WTC11 (cell line): ENCODE measurements at regions not wholly inside any gene's neighbourhood (a gene's known extent, or its start where the extent isn't known, plus 50 kb on each side); places are given as distances from the start of the nearest gene placed in this dataset.

Source experiments
- ATAC-seq: fragments of 200-7000 bp; cut with Tn5 transposase; 2 replicates; pipeline ENCODE4 v1.10.0; 2021; ENCODE audit warnings: mild to moderate bottlenecking, moderate library complexity
- CTCF ChIA-PET: fragments of 300-600 bp; sonication (Branson Sonifier 250); formaldehyde crosslinking; loops from one replicate; lab custom pipeline; 2021; ENCODE audit warnings: antibody characterized with exemption; lab: Charles Lee
- POLR2A ChIA-PET: fragments of 350-600 bp; sonication (Branson Sonifier 250); formaldehyde crosslinking; loops from one replicate; lab custom pipeline; 2021; ENCODE audit warnings: antibody characterized with exemption; lab: Charles Lee
- DNase-seq: peaks from one replicate; pipeline ENCODE4 v3.0.0; 2021; ENCODE audit warnings: low spot score
- H3K27ac Mint-ChIP-seq: 2 replicates; pipeline ENCODE4 v1.8.0; 2021; ENCODE audit warnings: mixed read lengths
- H3K27me3 Mint-ChIP-seq: 2 replicates; pipeline ENCODE4 v1.8.0; 2021; ENCODE audit warnings: low read depth, mild to moderate bottlenecking, moderate library complexity, mixed read lengths
- H3K36me3 Mint-ChIP-seq: 2 replicates; pipeline ENCODE4 v1.8.0; 2021; ENCODE audit warnings: mixed read lengths
- H3K4me1 Mint-ChIP-seq: 2 replicates; pipeline ENCODE4 v1.8.0; 2022; ENCODE audit warnings: mixed read lengths
- H3K4me3 Mint-ChIP-seq: 2 replicates; pipeline ENCODE4 v1.8.0; 2021; ENCODE audit warnings: mild to moderate bottlenecking, moderate library complexity, mixed read lengths
- H3K9me3 Mint-ChIP-seq: 2 replicates; pipeline ENCODE4 v1.8.0; 2021; ENCODE audit warnings: mixed read lengths
- ATF1 ChIP-seq: sonication (generic); formaldehyde crosslinking; IDR thresholded peaks from 2 replicates; pipeline ENCODE4 v1.8.1; 2023; ENCODE audit warnings: mild to moderate bottlenecking, moderate library complexity, missing genetic modification reagents
- EMX1 ChIP-seq: fragments of 250-450 bp; sonication (Bioruptor Pico); IDR thresholded peaks from 2 replicates; pipeline ENCODE4 v1.8.0; 2021; ENCODE audit warnings: mild to moderate bottlenecking
- MXD4 ChIP-seq: fragments of 250-450 bp; sonication (Bioruptor Pico); IDR thresholded peaks from 2 replicates; pipeline ENCODE4 v1.8.0; 2021; ENCODE audit warnings: mild to moderate bottlenecking, moderate library complexity, borderline replicate concordance
- NR1H2 ChIP-seq: sonication (generic); formaldehyde crosslinking; IDR thresholded peaks from 2 replicates; pipeline ENCODE4 v1.9.0; 2021; ENCODE audit warnings: mild to moderate bottlenecking, moderate library complexity, missing genetic modification reagents
- SP1 ChIP-seq: sonication (generic); formaldehyde crosslinking; conservative IDR thresholded peaks from 2 replicates; pipeline ENCODE4 v1.8.1; 2022; ENCODE audit warnings: missing genetic modification reagents
- ZBTB21 ChIP-seq: sonication (generic); formaldehyde crosslinking; IDR thresholded peaks from 2 replicates; pipeline ENCODE4 v1.8.1; 2023; ENCODE audit warnings: mild to moderate bottlenecking, missing genetic modification reagents, borderline replicate concordance
- ZNF416 ChIP-seq: fragments of 250-450 bp; sonication (Bioruptor Pico); IDR thresholded peaks from 2 replicates; pipeline ENCODE4 v1.9.0; 2021; ENCODE audit warnings: mild to moderate bottlenecking, inconsistent platforms
- ZNF671 ChIP-seq: fragments of 250-450 bp; sonication (Bioruptor Pico); IDR thresholded peaks from 2 replicates; pipeline ENCODE4 v1.8.0; 2021; ENCODE audit warnings: mild to moderate bottlenecking
- TF ChIP-seq, protein P1 (sequence below): fragments of 250-450 bp; sonication (Bioruptor Pico); IDR thresholded peaks from 2 replicates; pipeline ENCODE4 v1.9.0; 2021; ENCODE audit warnings: mild to moderate bottlenecking
- TF ChIP-seq, protein P2 (sequence below): fragments of 250-450 bp; sonication (Bioruptor Pico); conservative IDR thresholded peaks from 2 replicates; pipeline ENCODE4 v1.9.0; 2021; ENCODE audit warnings: mild to moderate bottlenecking
- TF ChIP-seq, protein P3 (sequence below): sonication (generic); formaldehyde crosslinking; IDR thresholded peaks from 2 replicates; pipeline ENCODE4 v1.8.1; 2023; ENCODE audit warnings: mild to moderate bottlenecking, missing genetic modification reagents, moderate library complexity
- TF ChIP-seq, protein P4 (sequence below): sonication (generic); formaldehyde crosslinking; IDR thresholded peaks from 2 replicates; pipeline ENCODE4 v1.8.1; 2022; ENCODE audit warnings: mild to moderate bottlenecking, moderate library complexity, missing genetic modification reagents
- TF ChIP-seq, protein P5 (sequence below): fragments of 250-450 bp; sonication (Bioruptor Pico); IDR thresholded peaks from 2 replicates; pipeline ENCODE4 v1.9.0; 2021; ENCODE audit warnings: mild to moderate bottlenecking
- TF ChIP-seq, protein P6 (sequence below): sonication (generic); formaldehyde crosslinking; IDR thresholded peaks from 2 replicates; pipeline ENCODE4 v1.8.1; 2023; ENCODE audit warnings: mild to moderate bottlenecking, missing genetic modification reagents
- TF ChIP-seq, protein P7 (sequence below): fragments of 250-450 bp; sonication (Bioruptor Pico); IDR thresholded peaks from 2 replicates; pipeline ENCODE4 v1.8.0; 2021; ENCODE audit warnings: mild to moderate bottlenecking
- TF ChIP-seq, protein P8 (sequence below): sonication (generic); formaldehyde crosslinking; IDR thresholded peaks from 2 replicates; pipeline ENCODE4 v1.8.0; 2022; ENCODE audit warnings: mild to moderate bottlenecking, missing genetic modification reagents
- TF ChIP-seq, protein P9 (sequence below): fragments of 250-450 bp; sonication (Bioruptor Pico); IDR thresholded peaks from 2 replicates; pipeline ENCODE4 v1.9.0; 2021; ENCODE audit warnings: moderate library complexity, mild to moderate bottlenecking, inconsistent platforms, borderline replicate concordance
- TF ChIP-seq, protein P10 (sequence below): sonication (generic); formaldehyde crosslinking; IDR thresholded peaks from 2 replicates; pipeline ENCODE4 v1.8.1; 2022; ENCODE audit warnings: low read depth, missing genetic modification reagents, borderline replicate concordance

DNA sequence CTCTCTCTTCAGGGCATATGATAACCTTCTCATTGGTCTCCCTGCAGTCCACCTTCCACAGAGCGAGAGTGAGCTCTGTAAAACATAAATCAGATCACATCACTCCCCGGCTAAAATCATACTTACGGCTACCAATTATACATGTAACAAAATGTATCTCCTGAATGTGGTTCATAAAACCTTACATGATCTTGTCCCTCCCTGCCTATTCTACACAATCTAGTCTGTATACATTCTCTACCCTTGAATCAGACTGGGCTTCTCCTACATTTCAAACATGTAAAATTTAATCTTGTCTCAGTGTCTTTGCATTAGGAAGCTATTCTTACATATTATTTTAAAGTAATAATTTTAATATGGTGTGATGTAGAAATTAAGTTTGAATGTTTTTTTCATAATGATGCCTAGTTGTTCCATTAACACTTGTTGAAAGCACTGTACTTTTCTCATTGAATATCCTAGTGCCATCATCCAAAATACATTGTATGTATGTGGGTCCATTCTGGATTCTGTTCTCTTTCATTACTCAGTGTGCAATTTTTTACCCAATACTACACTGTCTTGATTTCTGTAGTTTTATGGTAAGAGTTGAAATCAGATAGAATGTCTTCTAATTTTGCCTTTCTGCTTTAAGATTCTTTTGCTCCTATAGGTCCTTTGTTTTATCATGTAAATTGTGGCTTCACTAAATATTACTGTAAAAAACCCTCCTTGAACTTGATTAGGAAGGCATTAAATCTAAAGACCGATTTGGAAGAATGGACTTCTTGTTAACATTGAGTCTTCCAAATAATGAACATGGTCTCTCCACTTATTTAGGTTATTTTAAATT is 403.3 kb upstream of the EPHA7 start (continued):
- TF ChIP-seq, protein P1, sequence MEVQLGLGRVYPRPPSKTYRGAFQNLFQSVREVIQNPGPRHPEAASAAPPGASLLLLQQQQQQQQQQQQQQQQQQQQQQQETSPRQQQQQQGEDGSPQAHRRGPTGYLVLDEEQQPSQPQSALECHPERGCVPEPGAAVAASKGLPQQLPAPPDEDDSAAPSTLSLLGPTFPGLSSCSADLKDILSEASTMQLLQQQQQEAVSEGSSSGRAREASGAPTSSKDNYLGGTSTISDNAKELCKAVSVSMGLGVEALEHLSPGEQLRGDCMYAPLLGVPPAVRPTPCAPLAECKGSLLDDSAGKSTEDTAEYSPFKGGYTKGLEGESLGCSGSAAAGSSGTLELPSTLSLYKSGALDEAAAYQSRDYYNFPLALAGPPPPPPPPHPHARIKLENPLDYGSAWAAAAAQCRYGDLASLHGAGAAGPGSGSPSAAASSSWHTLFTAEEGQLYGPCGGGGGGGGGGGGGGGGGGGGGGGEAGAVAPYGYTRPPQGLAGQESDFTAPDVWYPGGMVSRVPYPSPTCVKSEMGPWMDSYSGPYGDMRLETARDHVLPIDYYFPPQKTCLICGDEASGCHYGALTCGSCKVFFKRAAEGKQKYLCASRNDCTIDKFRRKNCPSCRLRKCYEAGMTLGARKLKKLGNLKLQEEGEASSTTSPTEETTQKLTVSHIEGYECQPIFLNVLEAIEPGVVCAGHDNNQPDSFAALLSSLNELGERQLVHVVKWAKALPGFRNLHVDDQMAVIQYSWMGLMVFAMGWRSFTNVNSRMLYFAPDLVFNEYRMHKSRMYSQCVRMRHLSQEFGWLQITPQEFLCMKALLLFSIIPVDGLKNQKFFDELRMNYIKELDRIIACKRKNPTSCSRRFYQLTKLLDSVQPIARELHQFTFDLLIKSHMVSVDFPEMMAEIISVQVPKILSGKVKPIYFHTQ: 0 out of 2 replicates have a peak, but pooled peaks have one; percentile 3
- TF ChIP-seq, protein P2, sequence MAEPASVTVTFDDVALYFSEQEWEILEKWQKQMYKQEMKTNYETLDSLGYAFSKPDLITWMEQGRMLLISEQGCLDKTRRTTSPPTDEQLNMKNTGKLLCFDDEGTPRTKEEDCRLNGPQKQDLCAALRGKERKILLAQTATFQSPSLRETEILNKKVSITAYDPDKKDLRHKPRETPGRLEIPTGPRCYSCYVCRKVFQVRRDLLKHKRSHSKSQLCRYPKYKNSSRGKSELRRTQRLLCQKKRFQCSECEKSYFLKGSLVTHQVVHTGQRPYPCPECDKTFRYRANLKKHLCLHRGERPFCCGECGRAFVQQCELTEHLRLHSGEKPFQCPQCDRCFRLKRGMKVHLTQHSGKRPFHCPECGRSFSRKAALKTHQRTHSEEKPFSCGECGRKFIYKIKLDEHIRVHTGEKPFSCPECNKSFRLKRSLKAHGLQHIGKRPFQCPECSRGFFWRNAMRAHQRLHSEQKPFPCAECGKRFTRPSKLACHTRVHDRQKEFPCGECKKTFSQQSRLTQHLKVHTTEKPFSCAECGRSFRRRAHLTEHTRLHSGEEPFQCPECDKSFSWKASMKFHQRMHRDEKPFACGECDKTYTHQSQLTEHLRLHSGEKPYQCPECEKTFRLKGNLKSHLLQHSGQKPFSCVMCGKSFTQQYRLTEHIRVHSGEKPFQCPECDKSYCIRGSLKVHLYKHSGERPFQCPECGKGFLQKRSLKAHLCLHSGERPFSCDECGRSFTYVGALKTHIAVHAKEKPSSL (CRISPR knock-in tag): peak; percentile 38
- TF ChIP-seq, protein P3, sequence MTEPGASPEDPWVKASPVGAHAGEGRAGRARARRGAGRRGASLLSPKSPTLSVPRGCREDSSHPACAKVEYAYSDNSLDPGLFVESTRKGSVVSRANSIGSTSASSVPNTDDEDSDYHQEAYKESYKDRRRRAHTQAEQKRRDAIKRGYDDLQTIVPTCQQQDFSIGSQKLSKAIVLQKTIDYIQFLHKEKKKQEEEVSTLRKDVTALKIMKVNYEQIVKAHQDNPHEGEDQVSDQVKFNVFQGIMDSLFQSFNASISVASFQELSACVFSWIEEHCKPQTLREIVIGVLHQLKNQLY: no peak
- TF ChIP-seq, protein P4, sequence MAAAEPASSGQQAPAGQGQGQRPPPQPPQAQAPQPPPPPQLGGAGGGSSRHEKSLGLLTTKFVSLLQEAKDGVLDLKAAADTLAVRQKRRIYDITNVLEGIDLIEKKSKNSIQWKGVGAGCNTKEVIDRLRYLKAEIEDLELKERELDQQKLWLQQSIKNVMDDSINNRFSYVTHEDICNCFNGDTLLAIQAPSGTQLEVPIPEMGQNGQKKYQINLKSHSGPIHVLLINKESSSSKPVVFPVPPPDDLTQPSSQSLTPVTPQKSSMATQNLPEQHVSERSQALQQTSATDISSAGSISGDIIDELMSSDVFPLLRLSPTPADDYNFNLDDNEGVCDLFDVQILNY (CRISPR knock-in tag): no peak

DNA sequence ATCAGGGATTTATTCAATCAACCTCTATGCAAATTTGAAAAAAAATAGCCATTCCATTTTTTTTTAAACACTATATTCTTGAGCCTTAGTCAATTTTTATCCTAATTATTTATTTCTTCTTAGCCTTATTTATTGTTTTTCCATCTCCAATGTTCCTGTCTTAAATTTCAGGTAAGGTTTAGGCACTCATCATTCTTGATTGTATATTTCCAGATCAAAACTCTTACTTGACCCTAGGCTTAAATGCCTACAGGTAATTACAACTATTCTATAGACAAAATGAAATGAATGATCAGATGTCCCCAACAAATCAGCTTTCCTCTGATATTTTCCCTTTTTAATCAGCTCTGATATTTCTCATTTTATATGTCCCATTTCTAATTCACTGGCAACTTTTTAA is 402.6 kb upstream of the EPHA7 start:
- H3K36me3 Mint-ChIP-seq: peaks cover 22% of the 10 kb centered on the region
- ChIA-PET CTCF (interaction anchor here (1.0 kb wide), 1 partner anchor 101 kb away, joined by 5 read pairs; no protein-coding TSS in a partner anchor), POLR2A (no interaction called here)
- peaks cover 41% of the 10 kb centered on the region for H3K4me1 Mint-ChIP-seq
- H3K27ac Mint-ChIP-seq: no peak overlapping the region
- no peak overlapping the region for H3K4me3 Mint-ChIP-seq
- no peaks in the 10 kb centered on the region for H3K9me3 Mint-ChIP-seq
- ATAC-seq (no peak), DNase-seq (no peak)
- H3K27me3 Mint-ChIP-seq: peaks cover 4% of the 10 kb centered on the region; the same call in 1 of the 2 replicates
- TF ChIP-seq, protein P5, sequence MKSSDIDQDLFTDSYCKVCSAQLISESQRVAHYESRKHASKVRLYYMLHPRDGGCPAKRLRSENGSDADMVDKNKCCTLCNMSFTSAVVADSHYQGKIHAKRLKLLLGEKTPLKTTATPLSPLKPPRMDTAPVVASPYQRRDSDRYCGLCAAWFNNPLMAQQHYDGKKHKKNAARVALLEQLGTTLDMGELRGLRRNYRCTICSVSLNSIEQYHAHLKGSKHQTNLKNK: peak; percentile 80; the same call in 1 of the 2 replicates
- TF ChIP-seq, protein P6, sequence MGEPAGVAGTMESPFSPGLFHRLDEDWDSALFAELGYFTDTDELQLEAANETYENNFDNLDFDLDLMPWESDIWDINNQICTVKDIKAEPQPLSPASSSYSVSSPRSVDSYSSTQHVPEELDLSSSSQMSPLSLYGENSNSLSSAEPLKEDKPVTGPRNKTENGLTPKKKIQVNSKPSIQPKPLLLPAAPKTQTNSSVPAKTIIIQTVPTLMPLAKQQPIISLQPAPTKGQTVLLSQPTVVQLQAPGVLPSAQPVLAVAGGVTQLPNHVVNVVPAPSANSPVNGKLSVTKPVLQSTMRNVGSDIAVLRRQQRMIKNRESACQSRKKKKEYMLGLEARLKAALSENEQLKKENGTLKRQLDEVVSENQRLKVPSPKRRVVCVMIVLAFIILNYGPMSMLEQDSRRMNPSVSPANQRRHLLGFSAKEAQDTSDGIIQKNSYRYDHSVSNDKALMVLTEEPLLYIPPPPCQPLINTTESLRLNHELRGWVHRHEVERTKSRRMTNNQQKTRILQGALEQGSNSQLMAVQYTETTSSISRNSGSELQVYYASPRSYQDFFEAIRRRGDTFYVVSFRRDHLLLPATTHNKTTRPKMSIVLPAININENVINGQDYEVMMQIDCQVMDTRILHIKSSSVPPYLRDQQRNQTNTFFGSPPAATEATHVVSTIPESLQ: no peak
- TF ChIP-seq EMX1 (peak; percentile 79; the same call in 1 of the 2 replicates), ZNF416 (CRISPR knock-in tag) (peak; percentile 56; the same call in 1 of the 2 replicates), NR1H2 (no peak), ZNF671 (peak; percentile 60; the same call in 1 of the 2 replicates), ZBTB21 (no peak), SP1 (no peak), ATF1 (CRISPR knock-in tag) (no peak), MXD4 (CRISPR knock-in tag) (no peak)
- TF ChIP-seq, protein P7, sequence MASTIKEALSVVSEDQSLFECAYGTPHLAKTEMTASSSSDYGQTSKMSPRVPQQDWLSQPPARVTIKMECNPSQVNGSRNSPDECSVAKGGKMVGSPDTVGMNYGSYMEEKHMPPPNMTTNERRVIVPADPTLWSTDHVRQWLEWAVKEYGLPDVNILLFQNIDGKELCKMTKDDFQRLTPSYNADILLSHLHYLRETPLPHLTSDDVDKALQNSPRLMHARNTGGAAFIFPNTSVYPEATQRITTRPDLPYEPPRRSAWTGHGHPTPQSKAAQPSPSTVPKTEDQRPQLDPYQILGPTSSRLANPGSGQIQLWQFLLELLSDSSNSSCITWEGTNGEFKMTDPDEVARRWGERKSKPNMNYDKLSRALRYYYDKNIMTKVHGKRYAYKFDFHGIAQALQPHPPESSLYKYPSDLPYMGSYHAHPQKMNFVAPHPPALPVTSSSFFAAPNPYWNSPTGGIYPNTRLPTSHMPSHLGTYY (CRISPR knock-in tag): no peak
- TF ChIP-seq, protein P8, sequence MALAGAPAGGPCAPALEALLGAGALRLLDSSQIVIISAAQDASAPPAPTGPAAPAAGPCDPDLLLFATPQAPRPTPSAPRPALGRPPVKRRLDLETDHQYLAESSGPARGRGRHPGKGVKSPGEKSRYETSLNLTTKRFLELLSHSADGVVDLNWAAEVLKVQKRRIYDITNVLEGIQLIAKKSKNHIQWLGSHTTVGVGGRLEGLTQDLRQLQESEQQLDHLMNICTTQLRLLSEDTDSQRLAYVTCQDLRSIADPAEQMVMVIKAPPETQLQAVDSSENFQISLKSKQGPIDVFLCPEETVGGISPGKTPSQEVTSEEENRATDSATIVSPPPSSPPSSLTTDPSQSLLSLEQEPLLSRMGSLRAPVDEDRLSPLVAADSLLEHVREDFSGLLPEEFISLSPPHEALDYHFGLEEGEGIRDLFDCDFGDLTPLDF (CRISPR knock-in tag): no peak
- TF ChIP-seq, protein P9, sequence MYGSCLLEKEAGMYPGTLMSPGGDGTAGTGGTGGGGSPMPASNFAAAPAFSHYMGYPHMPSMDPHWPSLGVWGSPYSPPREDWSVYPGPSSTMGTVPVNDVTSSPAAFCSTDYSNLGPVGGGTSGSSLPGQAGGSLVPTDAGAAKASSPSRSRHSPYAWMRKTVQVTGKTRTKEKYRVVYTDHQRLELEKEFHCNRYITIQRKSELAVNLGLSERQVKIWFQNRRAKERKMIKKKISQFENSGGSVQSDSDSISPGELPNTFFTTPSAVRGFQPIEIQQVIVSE: no peak
- TF ChIP-seq, protein P10, sequence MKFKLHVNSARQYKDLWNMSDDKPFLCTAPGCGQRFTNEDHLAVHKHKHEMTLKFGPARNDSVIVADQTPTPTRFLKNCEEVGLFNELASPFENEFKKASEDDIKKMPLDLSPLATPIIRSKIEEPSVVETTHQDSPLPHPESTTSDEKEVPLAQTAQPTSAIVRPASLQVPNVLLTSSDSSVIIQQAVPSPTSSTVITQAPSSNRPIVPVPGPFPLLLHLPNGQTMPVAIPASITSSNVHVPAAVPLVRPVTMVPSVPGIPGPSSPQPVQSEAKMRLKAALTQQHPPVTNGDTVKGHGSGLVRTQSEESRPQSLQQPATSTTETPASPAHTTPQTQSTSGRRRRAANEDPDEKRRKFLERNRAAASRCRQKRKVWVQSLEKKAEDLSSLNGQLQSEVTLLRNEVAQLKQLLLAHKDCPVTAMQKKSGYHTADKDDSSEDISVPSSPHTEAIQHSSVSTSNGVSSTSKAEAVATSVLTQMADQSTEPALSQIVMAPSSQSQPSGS (CRISPR knock-in tag): no peak
